GM23338 (cell line): ENCODE measurements at regions not wholly inside any gene's neighbourhood (a gene's known extent, or its start where the extent isn't known, plus 50 kb on each side); places are given as distances from the start of the nearest gene placed in this dataset.

Source experiments
- CREB1 ChIP-seq: fragments of 250-450 bp; sonication (Bioruptor Pico); IDR thresholded peaks from 2 replicates; pipeline ENCODE4 v1.5.0; 2020; ENCODE audit warnings: low read depth, mild to moderate bottlenecking, moderate library complexity
- EZH2 ChIP-seq: fragments of 200-600 bp; sonication (generic); IDR thresholded peaks from one replicate; pipeline ENCODE4 v1.8.0; 2017; ENCODE audit warnings: antibody characterized with exemption, mild to moderate bottlenecking, low read depth; ENCODE audit not compliant: unreplicated experiment
- EZH2phosphoT487 ChIP-seq: fragments of 200-600 bp; sonication (generic); IDR thresholded peaks from one replicate; pipeline ENCODE4 v1.8.1; 2018; ENCODE audit warnings: antibody characterized with exemption; ENCODE audit not compliant: unreplicated experiment
- POLR2AphosphoS5 ChIP-seq: IDR thresholded peaks from 2 replicates; pipeline ENCODE4 v1.6.1; 2016; ENCODE audit warnings: antibody characterized with exemption, low read depth
- ZNF114 ChIP-seq: fragments of 250-450 bp; sonication (Bioruptor Pico); IDR thresholded peaks from 2 replicates; pipeline ENCODE4 v1.5.0; 2020; ENCODE audit warnings: mild to moderate bottlenecking, moderate library complexity
- TF ChIP-seq, protein P1 (sequence below), 2 experiments: fragments of 200-600 bp in 1 of 2; sonication (generic) in 1 of 2; conservative IDR thresholded peaks; 2 replicates each; pipeline versions ENCODE4 v1.5.1 to v1.6.1; 2016 to 2017; ENCODE audit warnings: antibody characterized with exemption in 2 of 2, low read depth in 2 of 2, mild to moderate bottlenecking in 2 of 2, moderate library complexity in 1 of 2

- TF ChIP-seq POLR2AphosphoS5 (no peak), ZNF114 (CRISPR knock-in tag) (no peak), EZH2phosphoT487 (no peak), EZH2 (no peak), CREB1 (CRISPR knock-in tag) (no peak)
- TF ChIP-seq, protein P1, sequence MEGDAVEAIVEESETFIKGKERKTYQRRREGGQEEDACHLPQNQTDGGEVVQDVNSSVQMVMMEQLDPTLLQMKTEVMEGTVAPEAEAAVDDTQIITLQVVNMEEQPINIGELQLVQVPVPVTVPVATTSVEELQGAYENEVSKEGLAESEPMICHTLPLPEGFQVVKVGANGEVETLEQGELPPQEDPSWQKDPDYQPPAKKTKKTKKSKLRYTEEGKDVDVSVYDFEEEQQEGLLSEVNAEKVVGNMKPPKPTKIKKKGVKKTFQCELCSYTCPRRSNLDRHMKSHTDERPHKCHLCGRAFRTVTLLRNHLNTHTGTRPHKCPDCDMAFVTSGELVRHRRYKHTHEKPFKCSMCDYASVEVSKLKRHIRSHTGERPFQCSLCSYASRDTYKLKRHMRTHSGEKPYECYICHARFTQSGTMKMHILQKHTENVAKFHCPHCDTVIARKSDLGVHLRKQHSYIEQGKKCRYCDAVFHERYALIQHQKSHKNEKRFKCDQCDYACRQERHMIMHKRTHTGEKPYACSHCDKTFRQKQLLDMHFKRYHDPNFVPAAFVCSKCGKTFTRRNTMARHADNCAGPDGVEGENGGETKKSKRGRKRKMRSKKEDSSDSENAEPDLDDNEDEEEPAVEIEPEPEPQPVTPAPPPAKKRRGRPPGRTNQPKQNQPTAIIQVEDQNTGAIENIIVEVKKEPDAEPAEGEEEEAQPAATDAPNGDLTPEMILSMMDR (conservative IDR thresholded peaks at IDR 0.05; ENCODE audit: low read depth in 2 of 2), result no peak
Observed at GRCh38 chr2:129275706-129276105, 703.8 kb upstream of the RAB6C start.
